Caco-2 (cell line): ENCODE measurements at regions not wholly inside any gene's neighbourhood (a gene's known extent, or its start where the extent isn't known, plus 50 kb on each side); places are given as distances from the start of the nearest gene placed in this dataset.

Experiments
- BruUV-seq: library from RNA; stranded (reverse); fragments of 400-500 nt; replicated peaks from 2 replicates; lab custom pipeline; 2021; lab: Mats Ljungman, UMichigan
- CTCF ChIA-PET: fragments of 300-600 bp; sonication (Branson Sonifier 250); formaldehyde crosslinking; loops from one replicate; lab custom pipeline; 2022; ENCODE audit warnings: antibody characterized with exemption; lab: Charles Lee
- POLR2A ChIA-PET: fragments of 300-600 bp; sonication (Branson Sonifier 250); formaldehyde crosslinking; loops from one replicate; lab custom pipeline; 2022; ENCODE audit warnings: antibody characterized with exemption; lab: Charles Lee
- DNase-seq, 2 experiments: peaks; one replicate each; pipeline versions ENCODE4 v3.0.0 to v3.0.0-alpha.2; 2020 to 2022
- H3K27me3 ChIP-seq: replicated peaks from 2 replicates; pipeline ENCODE4 v1.6.0; 2011; ENCODE audit warnings: low read length; ENCODE audit not compliant: control insufficient read depth, insufficient read depth
- H3K36me3 ChIP-seq: 2 replicates; pipeline ENCODE4 v1.5.1; 2011; ENCODE audit warnings: low read length; ENCODE audit not compliant: control insufficient read depth, insufficient read depth
- H3K4me1 ChIP-seq: fragments of 250-450 bp; sonication (Bioruptor Pico); 2 replicates; pipeline ENCODE4 v1.5.1; 2020; ENCODE audit warnings: mild to moderate bottlenecking
- H3K4me3 ChIP-seq: 2 replicates; pipeline ENCODE4 v1.5.1; 2011; ENCODE audit warnings: low read depth, mild to moderate bottlenecking, control low read depth, low read length
- H3K9me3 ChIP-seq: fragments of 250-450 bp; sonication (Bioruptor Pico); 2 replicates; pipeline ENCODE4 v1.5.1; 2020; ENCODE audit warnings: mild to moderate bottlenecking, moderate library complexity
- H3K27ac Mint-ChIP-seq: one replicate; pipeline ENCODE4 v1.8.0; 2022; ENCODE audit warnings: mixed read lengths; ENCODE audit not compliant: unreplicated experiment
- H3K27me3 Mint-ChIP-seq: one replicate; pipeline ENCODE4 v1.8.0; 2022; ENCODE audit warnings: mixed read lengths; ENCODE audit not compliant: insufficient read depth, unreplicated experiment
- H3K36me3 Mint-ChIP-seq: one replicate; pipeline ENCODE4 v1.8.0; 2022; ENCODE audit warnings: mild to moderate bottlenecking, mixed read lengths; ENCODE audit not compliant: insufficient read depth, unreplicated experiment
- H3K4me1 Mint-ChIP-seq: one replicate; pipeline ENCODE4 v1.8.0; 2022; ENCODE audit warnings: low read depth, mixed read lengths; ENCODE audit not compliant: unreplicated experiment
- H3K4me3 Mint-ChIP-seq: one replicate; pipeline ENCODE4 v1.8.0; 2022; ENCODE audit warnings: mild to moderate bottlenecking, moderate library complexity, mixed read lengths; ENCODE audit not compliant: unreplicated experiment
- H3K9me3 Mint-ChIP-seq: one replicate; pipeline ENCODE4 v1.8.0; 2022; ENCODE audit warnings: mixed read lengths; ENCODE audit not compliant: unreplicated experiment
- CTCF ChIP-seq, 2 experiments: fragments of 200-600 bp in 1 of 2; IDR thresholded peaks; 1 replicate in 1 of 2; 2 replicates in 1 of 2; pipeline versions ENCODE4 v1.5.1 to v1.8.0; 2011 to 2022; ENCODE audit warnings: antibody characterized with exemption in 1 of 2, control low read depth in 1 of 2, inconsistent platforms in 1 of 2, low read depth in 1 of 2, low read length in 1 of 2, mild to moderate bottlenecking in 1 of 2, moderate library complexity in 1 of 2; ENCODE audit not compliant: insufficient read depth in 1 of 2, severe bottlenecking in 1 of 2, unreplicated experiment in 1 of 2
- intact Hi-C: fragments of 100-400 bp; cut with micrococcal nuclease; formaldehyde crosslinking; loops from one replicate; pipeline ENCODE4 v1.10.0; 2022; ENCODE audit not compliant: unreplicated experiment

DNA sequence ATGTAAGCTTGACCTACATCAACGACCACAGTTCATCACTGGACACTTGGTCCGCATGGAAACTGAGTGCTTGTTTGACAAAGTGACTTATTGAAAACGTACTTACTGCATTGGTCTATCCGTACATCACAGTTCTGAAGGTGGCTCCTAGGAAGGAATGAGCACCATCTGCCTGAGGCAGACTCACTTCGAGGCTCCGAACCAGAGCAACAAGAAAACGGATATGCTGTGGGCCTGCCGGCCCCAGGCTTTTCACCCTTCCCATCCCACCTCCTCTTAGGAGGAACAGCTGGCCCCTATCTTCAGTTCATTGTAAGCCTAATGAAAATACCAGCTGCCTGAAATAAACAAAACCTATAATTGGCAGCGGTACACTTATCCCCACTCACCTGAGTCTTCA, 67.2 kb upstream of the TSLP start:
- Histone ChIP-seq H3K27me3 (no peaks in the 10 kb centered on the region), H3K9me3 (no peaks in the 10 kb centered on the region), H3K4me3 (no peak overlapping the region), H3K4me1 (no peaks in the 10 kb centered on the region), H3K36me3 (no peaks in the 10 kb centered on the region)
- BruUV-seq = no TSS peak
- CTCF ChIA-PET = no interaction called here
- no peak for TF ChIP-seq CTCF (IDR thresholded peaks at IDR 0.05; ENCODE audit: insufficient read depth in 1 of 2, low read depth in 1 of 2, low read length in 1 of 2, severe bottlenecking in 1 of 2, unreplicated experiment in 1 of 2)
- Mint-ChIP-seq H3K27ac (no peak overlapping the region), H3K4me1 (no peaks in the 10 kb centered on the region), H3K27me3 (peaks cover 13% of the 10 kb centered on the region), H3K4me3 (no peak overlapping the region), H3K36me3 (no peaks in the 10 kb centered on the region), H3K9me3 (no peaks in the 10 kb centered on the region)
- no peak for DNase-seq
- POLR2A ChIA-PET = no interaction called here
- intact Hi-C loops = no loop called here

DNA sequence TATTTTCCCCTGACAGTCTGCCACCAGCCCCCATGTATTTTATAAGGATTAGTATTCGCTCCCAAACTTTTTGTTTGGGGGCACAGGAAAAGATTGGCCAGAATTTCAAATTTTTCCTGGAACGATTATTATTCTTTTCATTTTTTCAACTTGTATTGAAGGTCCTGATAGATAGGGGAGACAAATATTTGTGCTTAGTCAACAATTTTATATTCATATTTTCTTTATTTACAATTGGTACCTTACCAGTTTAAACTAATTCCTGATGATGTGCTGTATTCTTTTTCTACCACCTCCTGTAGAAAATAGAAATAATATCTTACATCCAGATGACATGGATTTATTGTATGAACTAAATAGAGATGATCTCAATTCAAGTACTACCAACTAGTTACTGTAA, 60.7 kb upstream of the TSLP start:
- no peak overlapping the region for H3K4me3 ChIP-seq
- ChIA-PET POLR2A (no interaction called here), CTCF (no interaction called here)
- no peak overlapping the region for H3K4me3 Mint-ChIP-seq
- no peaks in the 10 kb centered on the region for H3K4me1 ChIP-seq
- no peaks in the 10 kb centered on the region for H3K9me3 Mint-ChIP-seq
- H3K36me3 ChIP-seq = no peaks in the 10 kb centered on the region
- DNase-seq = no peak
- no TSS peak for BruUV-seq
- H3K36me3 Mint-ChIP-seq = no peaks in the 10 kb centered on the region
- H3K9me3 ChIP-seq = no peaks in the 10 kb centered on the region
- H3K4me1 Mint-ChIP-seq = no peaks in the 10 kb centered on the region
- H3K27me3 ChIP-seq = no peaks in the 10 kb centered on the region
- H3K27me3 Mint-ChIP-seq = peaks cover 10% of the 10 kb centered on the region
- no peak for TF ChIP-seq CTCF (IDR thresholded peaks at IDR 0.05; ENCODE audit: insufficient read depth in 1 of 2, low read depth in 1 of 2, low read length in 1 of 2, severe bottlenecking in 1 of 2, unreplicated experiment in 1 of 2)
- intact Hi-C loops = no loop called here
- H3K27ac Mint-ChIP-seq = no peak overlapping the region

DNA sequence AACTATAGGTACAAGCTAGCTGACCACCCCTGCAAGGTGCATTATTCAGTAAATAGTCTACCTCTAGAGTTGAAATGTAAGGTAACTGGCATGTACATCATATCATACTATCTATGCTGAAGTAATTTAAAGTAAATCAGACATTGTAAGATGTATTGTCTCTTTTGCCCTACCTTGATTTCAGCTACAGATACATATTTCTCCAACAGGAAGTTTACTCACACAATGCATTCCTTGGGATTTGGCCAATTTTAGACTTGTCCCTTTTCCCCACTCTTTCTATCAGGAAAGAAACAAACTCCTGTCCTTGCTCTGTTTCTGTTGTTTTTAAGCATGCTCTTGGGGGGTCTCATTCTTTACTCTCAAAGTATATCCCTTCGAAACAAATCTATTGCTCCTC, 58.5 kb upstream of the TSLP start:
- Histone ChIP-seq H3K36me3 (no peaks in the 10 kb centered on the region), H3K4me1 (no peaks in the 10 kb centered on the region), H3K9me3 (no peaks in the 10 kb centered on the region), H3K27me3 (no peaks in the 10 kb centered on the region), H3K4me3 (no peak overlapping the region)
- ChIA-PET POLR2A (no interaction called here), CTCF (no interaction called here)
- TF ChIP-seq CTCF (IDR thresholded peaks at IDR 0.05; ENCODE audit: insufficient read depth in 1 of 2, low read depth in 1 of 2, low read length in 1 of 2, severe bottlenecking in 1 of 2, unreplicated experiment in 1 of 2) = no peak
- H3K36me3 Mint-ChIP-seq = no peaks in the 10 kb centered on the region
- no TSS peak for BruUV-seq
- DNase-seq = no peak
- no peaks in the 10 kb centered on the region for H3K4me1 Mint-ChIP-seq
- H3K27me3 Mint-ChIP-seq = peaks cover 9% of the 10 kb centered on the region
- H3K9me3 Mint-ChIP-seq = no peaks in the 10 kb centered on the region
- H3K27ac Mint-ChIP-seq = no peak overlapping the region
- no peak overlapping the region for H3K4me3 Mint-ChIP-seq
- intact Hi-C loops = no loop called here
